SK-N-SH treated with all-trans-retinoic acid at 6 μM for 48 hours (cell line): ENCODE measurements at regions not wholly inside any gene's neighbourhood (a gene's known extent, or its start where the extent isn't known, plus 50 kb on each side); places are given as distances from the start of the nearest gene placed in this dataset.

Experiments used
- ESRRG ChIP-seq: fragments of 250-450 bp; sonication (Bioruptor Pico); IDR thresholded peaks from 2 replicates; pipeline ENCODE4 v1.6.1; 2021; ENCODE audit warnings: mild to moderate bottlenecking
- GLIS3 ChIP-seq: fragments of 250-450 bp; sonication (Bioruptor Pico); IDR thresholded peaks from 2 replicates; pipeline ENCODE4 v1.5.0; 2020; ENCODE audit warnings: mild to moderate bottlenecking, moderate library complexity
- ISL1 ChIP-seq: fragments of 250-450 bp; sonication (Bioruptor Pico); IDR thresholded peaks from 2 replicates; pipeline ENCODE4 v2.1.2; 2022; ENCODE audit warnings: mild to moderate bottlenecking, moderate library complexity
- RARB ChIP-seq: fragments of 250-450 bp; sonication (Bioruptor Pico); IDR thresholded peaks from 2 replicates; pipeline ENCODE4 v1.8.0; 2021; ENCODE audit warnings: mild to moderate bottlenecking, moderate library complexity
- SNAI2 ChIP-seq: fragments of 250-450 bp; sonication (Bioruptor Pico); IDR thresholded peaks from 2 replicates; pipeline ENCODE4 v1.5.0; 2020; ENCODE audit warnings: mild to moderate bottlenecking, moderate library complexity
- TCF4 ChIP-seq: fragments of 250-450 bp; sonication (Bioruptor Pico); IDR thresholded peaks from 2 replicates; pipeline ENCODE4 v1.8.0; 2021; ENCODE audit warnings: mild to moderate bottlenecking, moderate library complexity, borderline replicate concordance
- ZC3H10 ChIP-seq: fragments of 250-450 bp; sonication (Bioruptor Pico); IDR thresholded peaks from 2 replicates; pipeline ENCODE4 v1.5.1; 2021; ENCODE audit warnings: mild to moderate bottlenecking, moderate library complexity
- ZFP3 ChIP-seq: fragments of 250-450 bp; sonication (Bioruptor Pico); IDR thresholded peaks from 2 replicates; pipeline ENCODE4 v1.5.0; 2020; ENCODE audit warnings: mild to moderate bottlenecking, moderate library complexity
- ZFP30 ChIP-seq: fragments of 450-650 bp; formaldehyde crosslinking; IDR thresholded peaks from 2 replicates; pipeline ENCODE4 v1.5.0; 2022; ENCODE audit warnings: mild to moderate bottlenecking, moderate library complexity
- ZNF8 ChIP-seq: fragments of 450-650 bp; formaldehyde crosslinking; IDR thresholded peaks from 2 replicates; pipeline ENCODE4 v1.5.0; 2020; ENCODE audit warnings: mild to moderate bottlenecking, moderate library complexity
- TF ChIP-seq, protein P1 (sequence below): fragments of 250-450 bp; sonication (Bioruptor Pico); IDR thresholded peaks from 2 replicates; pipeline ENCODE4 v1.5.1; 2020; ENCODE audit warnings: low read depth, mild to moderate bottlenecking, moderate library complexity
- TF ChIP-seq, protein P2 (sequence below): fragments of 250-450 bp; sonication (Bioruptor Pico); IDR thresholded peaks from 2 replicates; pipeline ENCODE4 v1.8.0; 2020; ENCODE audit warnings: mild to moderate bottlenecking, moderate library complexity, borderline replicate concordance
- TF ChIP-seq, protein P3 (sequence below): fragments of 250-450 bp; sonication (Bioruptor Pico); IDR thresholded peaks from 2 replicates; pipeline ENCODE4 v1.8.0; 2021; ENCODE audit warnings: low read depth, mild to moderate bottlenecking, moderate library complexity, borderline replicate concordance

DNA sequence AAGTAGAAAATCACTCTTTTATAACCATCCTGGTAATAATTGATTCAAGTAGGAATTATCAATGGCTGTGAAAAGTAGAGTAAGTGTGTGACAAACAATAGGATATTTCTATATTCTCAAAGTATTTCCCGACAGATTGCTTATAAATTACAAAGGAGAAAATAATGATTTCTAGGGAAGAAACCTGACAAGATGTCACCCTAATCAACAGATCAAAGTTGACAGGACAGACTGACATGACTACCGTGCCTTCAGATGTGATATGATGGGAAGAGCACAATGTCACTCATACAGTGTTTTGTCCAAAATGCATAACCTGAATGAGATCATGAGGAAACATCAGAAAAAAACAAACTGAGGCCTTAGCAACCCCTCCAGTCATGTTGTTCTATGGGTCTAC, 53.9 kb upstream of the TRIO start:
- TF ChIP-seq, protein P1, sequence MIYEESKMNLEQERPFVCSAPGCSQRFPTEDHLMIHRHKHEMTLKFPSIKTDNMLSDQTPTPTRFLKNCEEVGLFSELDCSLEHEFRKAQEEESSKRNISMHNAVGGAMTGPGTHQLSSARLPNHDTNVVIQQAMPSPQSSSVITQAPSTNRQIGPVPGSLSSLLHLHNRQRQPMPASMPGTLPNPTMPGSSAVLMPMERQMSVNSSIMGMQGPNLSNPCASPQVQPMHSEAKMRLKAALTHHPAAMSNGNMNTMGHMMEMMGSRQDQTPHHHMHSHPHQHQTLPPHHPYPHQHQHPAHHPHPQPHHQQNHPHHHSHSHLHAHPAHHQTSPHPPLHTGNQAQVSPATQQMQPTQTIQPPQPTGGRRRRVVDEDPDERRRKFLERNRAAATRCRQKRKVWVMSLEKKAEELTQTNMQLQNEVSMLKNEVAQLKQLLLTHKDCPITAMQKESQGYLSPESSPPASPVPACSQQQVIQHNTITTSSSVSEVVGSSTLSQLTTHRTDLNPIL = no peak
- no peak for TF ChIP-seq ZC3H10 (CRISPR knock-in tag)
- no peak for TF ChIP-seq ZNF8 (CRISPR knock-in tag)
- TF ChIP-seq, protein P2, sequence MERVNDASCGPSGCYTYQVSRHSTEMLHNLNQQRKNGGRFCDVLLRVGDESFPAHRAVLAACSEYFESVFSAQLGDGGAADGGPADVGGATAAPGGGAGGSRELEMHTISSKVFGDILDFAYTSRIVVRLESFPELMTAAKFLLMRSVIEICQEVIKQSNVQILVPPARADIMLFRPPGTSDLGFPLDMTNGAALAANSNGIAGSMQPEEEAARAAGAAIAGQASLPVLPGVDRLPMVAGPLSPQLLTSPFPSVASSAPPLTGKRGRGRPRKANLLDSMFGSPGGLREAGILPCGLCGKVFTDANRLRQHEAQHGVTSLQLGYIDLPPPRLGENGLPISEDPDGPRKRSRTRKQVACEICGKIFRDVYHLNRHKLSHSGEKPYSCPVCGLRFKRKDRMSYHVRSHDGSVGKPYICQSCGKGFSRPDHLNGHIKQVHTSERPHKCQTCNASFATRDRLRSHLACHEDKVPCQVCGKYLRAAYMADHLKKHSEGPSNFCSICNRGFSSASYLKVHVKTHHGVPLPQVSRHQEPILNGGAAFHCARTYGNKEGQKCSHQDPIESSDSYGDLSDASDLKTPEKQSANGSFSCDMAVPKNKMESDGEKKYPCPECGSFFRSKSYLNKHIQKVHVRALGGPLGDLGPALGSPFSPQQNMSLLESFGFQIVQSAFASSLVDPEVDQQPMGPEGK (CRISPR knock-in tag) = no peak
- no peak for TF ChIP-seq TCF4 (CRISPR knock-in tag)
- no peak for TF ChIP-seq ESRRG (CRISPR knock-in tag)
- no peak for TF ChIP-seq ZFP3 (CRISPR knock-in tag)
- TF ChIP-seq, protein P3, sequence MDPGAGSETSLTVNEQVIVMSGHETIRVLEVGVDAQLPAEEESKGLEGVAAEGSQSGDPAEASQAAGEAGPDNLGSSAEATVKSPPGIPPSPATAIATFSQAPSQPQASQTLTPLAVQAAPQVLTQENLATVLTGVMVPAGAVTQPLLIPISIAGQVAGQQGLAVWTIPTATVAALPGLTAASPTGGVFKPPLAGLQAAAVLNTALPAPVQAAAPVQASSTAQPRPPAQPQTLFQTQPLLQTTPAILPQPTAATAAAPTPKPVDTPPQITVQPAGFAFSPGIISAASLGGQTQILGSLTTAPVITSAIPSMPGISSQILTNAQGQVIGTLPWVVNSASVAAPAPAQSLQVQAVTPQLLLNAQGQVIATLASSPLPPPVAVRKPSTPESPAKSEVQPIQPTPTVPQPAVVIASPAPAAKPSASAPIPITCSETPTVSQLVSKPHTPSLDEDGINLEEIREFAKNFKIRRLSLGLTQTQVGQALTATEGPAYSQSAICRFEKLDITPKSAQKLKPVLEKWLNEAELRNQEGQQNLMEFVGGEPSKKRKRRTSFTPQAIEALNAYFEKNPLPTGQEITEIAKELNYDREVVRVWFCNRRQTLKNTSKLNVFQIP (CRISPR knock-in tag) = no peak
- no peak for TF ChIP-seq RARB (CRISPR knock-in tag)
- no peak for TF ChIP-seq ZFP30
- TF ChIP-seq ISL1 (CRISPR knock-in tag) = no peak
- TF ChIP-seq SNAI2 (CRISPR knock-in tag) = no peak
- no peak for TF ChIP-seq GLIS3
